ENCODE measurements at regions not wholly inside any gene's neighbourhood (a gene's known extent, or its start where the extent isn't known, plus 50 kb on each side); places are given as distances from the start of the nearest gene placed in this dataset.
A peak's percentile ranks its signal among the peaks of the same experiment; 100 is the strongest.

DNA sequence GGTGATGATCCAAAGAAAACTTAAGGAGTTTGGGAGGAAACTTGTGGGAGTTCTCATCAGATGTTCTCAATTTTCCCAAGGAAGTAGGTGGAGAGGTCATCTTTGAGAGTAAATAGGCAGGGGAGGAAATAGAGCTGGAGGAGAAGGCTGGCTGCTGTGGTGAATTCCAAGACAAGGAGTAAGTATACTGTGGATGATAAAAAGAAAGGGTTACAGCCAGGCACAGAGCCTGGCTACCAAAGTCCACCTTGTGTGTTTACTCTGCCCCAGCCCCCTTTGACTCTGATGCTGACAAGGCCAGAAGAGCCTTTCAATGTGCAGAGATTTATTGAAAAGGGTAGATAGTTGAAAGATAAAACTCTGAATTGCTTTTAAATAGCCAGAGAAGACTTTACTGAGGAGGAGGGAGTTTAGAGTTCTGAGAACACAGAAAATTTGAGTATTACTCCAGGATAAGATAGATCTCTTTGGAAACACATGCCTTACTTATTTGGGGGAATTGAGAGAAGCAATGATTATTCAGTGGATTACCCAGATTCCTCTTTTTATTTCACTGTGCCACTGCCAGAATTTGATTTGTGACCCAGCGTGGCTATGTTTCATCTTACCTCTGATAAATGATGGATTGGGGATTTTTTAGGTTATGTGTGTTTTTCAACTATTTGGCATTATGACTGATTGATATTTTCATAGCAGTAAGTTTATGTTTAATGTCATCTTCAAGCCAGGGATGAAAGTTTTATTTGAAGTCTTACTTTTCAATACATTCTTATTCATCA lies 182.6 kb upstream of the JAG1 start:
- no peak overlapping the region for H3K4me3 ChIP-seq
- peak overlapping the region in 1 of 21 experiments; percentile 47 for H3K27ac ChIP-seq

DNA sequence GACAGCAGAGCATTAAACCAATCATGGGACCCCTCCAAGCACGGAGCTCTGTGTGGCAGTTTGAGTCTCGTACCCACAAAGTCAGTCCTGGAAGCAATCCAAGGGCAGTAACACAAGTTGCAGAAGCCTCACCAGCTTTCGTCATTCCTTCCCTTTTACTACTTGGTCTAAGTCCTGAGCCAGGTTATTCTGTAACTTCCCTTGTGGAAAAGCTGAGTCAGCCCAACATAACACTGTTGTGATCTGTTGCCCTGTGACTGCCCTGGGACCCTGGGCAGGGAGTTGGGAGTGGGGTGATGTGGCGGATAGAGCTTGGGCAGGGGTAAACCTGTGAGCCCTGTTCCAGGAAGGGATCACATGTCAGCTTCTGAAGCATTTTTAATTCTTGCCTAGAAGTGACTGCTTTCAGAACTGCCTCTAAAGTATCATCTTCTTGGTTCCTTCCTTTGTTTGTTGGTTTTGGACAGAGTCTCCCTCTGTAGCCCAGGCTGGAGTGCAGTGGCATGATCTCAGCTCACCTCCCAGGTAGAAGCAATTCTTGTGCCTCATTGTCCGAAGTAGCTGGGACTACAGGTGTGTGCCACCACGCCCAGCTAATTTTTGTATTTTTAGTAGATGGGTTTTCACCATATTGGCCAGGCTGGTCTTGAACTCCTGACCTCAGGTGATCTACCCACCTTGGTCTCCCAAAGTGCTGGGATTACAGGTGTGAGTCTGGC lies 183.7 kb upstream of the JAG1 start:
- Histone ChIP-seq H3K4me3 (no peak overlapping the region), H3K27ac (peak overlapping the region in 2 of 21 experiments; percentile 29 to 71)

DNA sequence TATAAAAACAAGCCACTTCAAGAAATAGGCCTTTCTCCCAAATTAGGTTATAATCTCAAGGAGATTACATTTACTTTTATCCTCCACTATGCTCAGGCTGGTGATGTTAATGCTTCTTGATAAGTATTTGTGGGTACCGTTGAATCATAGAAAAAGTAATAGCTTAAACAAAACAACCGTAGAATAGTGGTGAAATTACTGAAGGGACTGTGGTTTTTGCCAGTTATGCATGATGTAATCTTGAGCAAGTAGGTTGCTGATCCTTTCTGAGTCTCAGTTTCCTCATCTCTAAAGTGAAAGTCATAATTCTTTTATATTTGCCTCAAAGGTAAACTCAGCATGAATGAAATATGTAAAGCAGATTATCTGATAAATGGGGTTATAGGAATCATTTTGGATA lies 187.3 kb upstream of the JAG1 start:
- Histone ChIP-seq H3K4me3 (no peak overlapping the region), H3K27ac (no peak overlapping the region)

DNA sequence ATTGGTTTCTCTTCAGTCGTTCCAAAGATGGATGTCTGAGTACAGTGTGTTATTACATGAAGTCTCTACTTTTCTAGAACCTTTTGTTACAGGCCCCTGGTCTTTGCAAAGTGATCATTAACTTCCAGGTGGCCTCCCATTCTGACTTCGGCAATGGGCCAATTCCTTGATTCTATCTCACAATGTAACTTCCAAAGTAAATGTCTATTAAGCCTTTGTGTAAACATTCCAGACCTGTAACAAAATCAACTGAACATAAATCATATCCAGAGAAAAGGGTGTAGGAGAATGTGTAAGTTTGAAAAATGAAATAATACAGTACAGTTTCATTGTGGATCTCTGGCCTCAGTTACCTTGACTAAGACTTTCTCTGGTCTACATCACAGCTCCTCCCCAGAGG lies 187.8 kb upstream of the JAG1 start:
- Histone ChIP-seq H3K4me3 (no peak overlapping the region), H3K27ac (no peak overlapping the region)

DNA sequence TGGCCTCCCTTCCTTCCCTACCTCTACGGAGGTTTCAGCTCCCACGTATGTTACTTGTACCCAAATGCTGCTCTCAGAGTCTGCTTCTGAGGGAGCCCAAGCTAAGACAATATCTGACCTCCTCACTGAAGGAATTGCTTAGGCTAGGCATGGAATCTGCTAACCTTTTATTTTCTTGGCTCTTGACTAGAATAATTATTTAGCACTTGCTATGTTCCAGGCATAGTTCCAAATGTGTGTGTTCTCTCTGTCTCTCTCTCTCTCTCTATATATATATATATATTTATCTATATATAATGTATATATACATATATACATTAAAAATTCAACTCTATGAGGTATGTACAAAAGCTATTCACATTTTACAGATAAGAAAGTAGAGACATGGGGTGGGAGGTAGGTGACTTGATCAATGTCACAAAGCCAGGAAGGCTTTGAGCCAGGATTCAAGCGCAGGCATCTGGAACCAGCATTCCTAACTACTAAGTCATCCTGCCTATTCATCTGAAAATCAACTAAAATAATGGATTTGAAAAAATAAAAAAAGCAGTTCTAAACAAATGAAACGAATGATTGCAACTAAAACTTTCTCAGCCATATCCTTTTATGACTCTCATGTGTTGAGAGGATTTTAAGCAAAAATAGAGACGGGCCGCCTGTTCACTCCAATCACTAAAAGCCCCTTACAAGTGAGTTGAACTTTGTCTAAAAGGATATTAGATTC lies 189.7 kb upstream of the JAG1 start:
- peak overlapping the region in 13 of 21 experiments; percentile 0 to 81 (median 57) for H3K27ac ChIP-seq

DNA sequence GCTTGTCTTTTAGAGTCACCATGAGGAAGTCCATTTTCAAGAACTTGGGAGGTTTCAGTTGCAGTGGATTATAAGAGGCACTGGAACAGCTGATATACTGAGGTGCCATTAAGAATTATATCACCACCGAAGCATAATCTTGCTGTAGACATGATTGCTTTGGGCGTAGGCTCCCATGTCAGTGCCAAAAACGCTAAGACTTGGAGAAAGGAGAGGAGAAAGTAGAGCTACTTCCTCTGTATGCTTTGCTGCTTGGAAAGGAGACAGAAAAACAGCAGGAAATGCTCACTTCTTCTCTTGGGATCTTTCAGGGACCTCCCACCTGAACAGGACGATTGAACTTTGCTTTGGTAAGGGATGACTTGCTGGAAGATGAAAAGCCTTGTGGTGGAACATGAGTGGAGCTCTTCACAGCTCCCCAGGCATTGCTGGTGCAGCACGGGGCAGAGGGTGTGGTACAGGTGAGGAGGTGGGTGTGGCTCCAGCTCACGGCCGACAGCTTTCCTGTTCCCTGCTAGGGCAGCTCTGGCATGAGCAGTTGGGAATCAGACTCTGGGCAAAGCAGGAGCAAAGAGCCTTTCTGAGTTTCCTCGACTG lies 190.4 kb upstream of the JAG1 start:
- peak overlapping the region in 17 of 21 experiments; percentile 0 to 81 (median 56) for H3K27ac ChIP-seq
- no peak overlapping the region for H3K4me3 ChIP-seq

More for the DNA sequence above, 189.7 kb upstream of the JAG1 start:
- no peak overlapping the region for H3K4me3 ChIP-seq

DNA sequence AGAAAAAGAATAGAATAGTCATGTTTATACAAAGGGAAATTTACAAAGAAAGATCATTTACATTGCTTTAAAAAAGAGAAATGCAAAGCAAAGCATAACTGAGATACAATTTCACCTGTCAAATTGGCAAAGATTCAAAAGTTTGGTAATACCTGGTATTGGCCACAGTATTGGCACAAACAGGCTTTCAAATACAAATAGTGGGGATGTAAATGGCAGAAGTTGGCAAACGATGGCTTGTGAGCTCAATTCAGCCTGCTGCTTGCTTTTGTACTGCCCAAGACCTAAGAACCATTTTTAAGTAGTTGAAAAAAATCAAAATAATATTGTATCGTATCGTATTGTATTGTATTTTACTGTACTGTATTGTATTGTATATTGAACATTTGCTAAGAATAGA lies 194.5 kb upstream of the JAG1 start:
- H3K27ac ChIP-seq = no peak overlapping the region

DNA sequence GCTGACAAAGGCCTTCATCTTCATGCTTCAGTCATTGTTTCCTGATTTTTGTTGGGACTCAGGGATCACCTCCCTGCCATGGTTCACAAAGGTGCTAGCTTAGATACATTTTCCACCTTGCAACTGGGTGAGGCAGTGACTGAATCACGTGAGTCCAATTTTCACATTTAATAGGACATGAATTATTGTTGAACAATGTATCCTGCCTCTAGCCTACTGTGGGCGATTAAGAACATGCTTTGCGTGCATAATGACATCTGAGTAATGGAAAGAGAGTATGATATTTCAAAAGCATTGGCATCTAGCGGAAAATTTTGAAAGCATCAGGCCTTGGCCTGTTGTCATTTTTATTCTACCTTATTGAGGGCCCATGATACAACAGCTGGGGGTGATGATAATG lies 199.2 kb upstream of the JAG1 start:
- H3K4me3 ChIP-seq = no peak overlapping the region
- peak overlapping the region in 1 of 21 experiments; percentile 21 for H3K27ac ChIP-seq

More for the DNA sequence above, 194.5 kb upstream of the JAG1 start:
- no peak overlapping the region for H3K4me3 ChIP-seq

DNA sequence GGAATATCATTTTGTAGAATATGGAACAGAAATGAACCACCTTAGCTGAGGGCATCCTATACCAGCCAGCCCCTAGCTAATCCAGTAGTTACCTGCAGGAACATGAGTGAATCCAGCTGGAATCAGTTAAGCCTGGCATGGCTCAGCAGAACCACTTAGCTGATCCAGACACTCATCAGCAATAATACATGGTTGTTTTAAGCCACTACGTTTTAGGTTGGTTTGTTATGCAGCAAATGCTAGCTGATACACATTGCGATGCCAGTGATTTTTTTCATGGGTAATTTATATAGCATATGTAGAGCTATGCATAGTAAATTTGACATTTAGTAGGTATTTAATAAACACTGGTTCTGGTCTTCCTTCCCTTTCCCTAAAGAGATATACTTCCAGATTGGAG lies 201.9 kb upstream of the JAG1 start:
- H3K4me3 ChIP-seq = no peak overlapping the region
- peak overlapping the region in 1 of 21 experiments; percentile 1 for H3K27ac ChIP-seq

DNA sequence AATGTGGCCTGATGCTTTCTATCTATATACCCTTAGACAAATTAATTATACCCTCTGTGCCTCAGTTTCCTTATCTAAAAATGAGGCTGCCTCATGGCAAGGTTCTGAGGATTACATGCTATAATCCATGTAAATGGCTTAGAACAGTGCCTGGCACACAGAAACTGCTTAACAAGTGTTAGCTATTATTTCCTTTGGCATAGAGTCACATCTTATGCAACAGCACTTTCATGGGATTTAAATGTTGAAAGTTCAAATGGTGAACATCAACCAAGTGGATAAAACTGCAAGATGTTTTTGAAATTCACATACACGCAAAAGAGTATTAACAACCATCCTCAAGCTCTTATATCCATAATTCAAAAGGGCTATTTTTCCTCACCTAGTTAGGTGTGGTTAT lies 202.8 kb upstream of the JAG1 start:
- Histone ChIP-seq H3K27ac (no peak overlapping the region), H3K4me3 (no peak overlapping the region)

DNA sequence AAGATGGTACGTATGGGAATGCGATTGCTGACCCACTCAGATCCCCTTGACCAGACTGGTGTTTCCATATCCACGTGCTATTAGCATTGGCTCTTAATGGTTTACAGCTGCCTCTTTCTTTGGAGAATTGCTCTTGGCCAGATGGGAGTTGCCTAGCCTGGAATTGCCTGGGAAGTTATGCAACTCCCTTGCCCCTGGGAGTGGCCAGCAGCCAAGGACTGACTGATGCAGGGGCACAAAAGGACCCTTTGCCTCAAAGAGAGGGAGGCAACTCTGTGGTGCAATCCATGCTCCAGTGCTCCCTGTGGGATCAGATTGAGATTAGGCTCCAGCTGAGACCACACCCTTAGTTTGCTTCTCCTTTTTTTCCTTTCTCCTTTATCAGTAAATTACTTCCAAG lies 203.5 kb upstream of the JAG1 start:
- H3K27ac ChIP-seq = no peak overlapping the region
- no peak overlapping the region for H3K4me3 ChIP-seq

DNA sequence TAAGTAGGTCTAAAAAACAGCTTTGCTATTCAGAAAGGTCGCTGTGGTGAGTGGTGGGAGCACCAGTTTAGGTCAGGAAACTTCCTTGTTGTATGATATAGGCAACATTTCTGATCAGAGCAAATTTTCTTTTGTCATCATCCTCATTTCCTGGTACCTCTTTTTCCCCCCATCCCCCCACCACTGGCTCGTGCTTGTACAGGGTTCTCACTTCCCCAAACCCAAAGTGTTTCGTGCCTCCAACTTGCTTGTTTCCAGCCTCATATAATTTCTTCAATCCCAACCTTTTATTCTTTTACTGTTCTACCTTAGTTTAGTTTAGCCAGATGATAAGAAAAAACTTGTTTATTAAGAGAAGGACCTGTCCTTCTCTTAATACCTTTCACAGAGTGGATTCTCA lies 209.4 kb upstream of the JAG1 start:
- Histone ChIP-seq H3K4me3 (no peak overlapping the region), H3K27ac (no peak overlapping the region)

DNA sequence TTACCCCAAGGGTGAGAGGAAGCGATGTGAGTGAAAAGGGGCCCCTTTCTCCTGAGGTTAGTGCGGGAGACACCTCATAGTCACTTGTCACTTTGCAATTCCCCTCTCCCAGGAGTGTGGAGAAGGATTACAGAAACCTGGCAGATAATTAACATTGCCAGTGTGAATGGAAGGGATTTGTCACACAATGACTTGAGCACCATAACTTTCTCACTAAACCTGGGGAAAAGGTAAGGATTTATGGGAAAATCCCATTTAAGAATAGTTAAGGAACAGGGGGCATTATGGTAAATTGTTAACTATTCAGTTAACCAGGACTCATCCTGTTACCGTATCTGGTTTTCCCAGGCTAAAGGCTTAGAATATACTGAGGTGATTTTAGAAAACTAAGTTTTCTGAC lies 219.5 kb upstream of the JAG1 start:
- Histone ChIP-seq H3K27ac (no peak overlapping the region), H3K4me3 (no peak overlapping the region)

DNA sequence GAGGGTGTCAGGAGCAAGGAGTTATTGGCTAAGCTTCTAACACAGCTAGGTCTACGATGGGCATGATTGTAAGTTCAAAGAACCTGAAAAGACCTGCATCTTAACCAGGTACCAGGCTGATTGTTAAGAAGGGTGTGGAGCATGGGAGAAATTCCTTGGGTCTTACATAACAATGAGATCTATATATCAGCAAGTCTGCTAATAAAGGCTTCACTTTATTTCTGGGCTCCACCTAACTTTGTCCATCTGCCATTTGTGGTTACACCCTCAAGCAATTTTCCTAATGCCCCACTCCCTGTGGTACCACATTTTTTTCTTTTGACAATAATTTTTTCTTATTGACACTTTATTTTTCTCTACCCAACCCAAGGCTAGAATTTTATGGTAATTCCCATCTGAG lies 223.5 kb upstream of the JAG1 start:
- H3K4me3 ChIP-seq = no peak overlapping the region

DNA sequence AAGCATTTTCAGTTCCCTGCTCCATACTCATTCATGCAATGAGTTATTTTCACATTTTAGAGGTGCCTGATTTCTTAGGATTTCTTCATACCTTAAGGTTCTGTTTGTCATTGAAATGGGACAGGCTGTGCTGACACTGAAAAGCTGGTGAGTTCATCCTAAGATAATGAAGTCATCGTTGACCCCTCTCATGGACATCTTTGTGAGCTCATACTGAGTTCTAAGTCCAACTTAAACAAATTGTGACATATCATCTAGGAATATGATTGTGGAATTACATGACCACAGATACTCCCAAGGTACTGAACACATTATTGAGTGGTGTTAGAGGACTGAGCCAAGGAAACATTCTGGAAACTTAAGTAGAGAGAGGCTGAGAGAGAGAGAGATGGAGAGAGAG lies 224.8 kb upstream of the JAG1 start:
- no peak overlapping the region for H3K4me3 ChIP-seq
- H3K27ac ChIP-seq = no peak overlapping the region

More for the DNA sequence above, 223.5 kb upstream of the JAG1 start:
- H3K27ac ChIP-seq = peak overlapping the region in 2 of 21 experiments; percentile 5 to 29

DNA sequence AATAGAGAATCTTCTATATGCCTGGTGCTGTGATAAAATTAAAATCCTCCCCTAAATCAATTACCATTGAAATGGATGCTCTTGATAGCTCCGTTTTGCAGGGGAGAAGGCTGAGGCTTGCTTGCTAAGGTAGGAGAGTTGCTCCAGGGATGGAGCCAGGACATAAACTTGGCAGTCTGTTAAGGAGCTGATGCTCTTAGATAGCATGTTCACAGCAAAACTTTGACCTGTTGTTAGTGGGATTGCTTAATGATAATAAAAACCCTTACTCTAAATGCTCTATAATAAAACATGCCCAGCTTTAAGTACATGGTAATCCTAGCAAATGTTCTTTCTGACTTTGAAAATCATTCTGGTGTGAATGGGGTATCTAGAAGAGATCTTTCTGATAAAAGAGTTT lies 228.4 kb upstream of the JAG1 start:
- Histone ChIP-seq H3K4me3 (no peak overlapping the region), H3K27ac (peak overlapping the region in 1 of 21 experiments; percentile 13)

DNA sequence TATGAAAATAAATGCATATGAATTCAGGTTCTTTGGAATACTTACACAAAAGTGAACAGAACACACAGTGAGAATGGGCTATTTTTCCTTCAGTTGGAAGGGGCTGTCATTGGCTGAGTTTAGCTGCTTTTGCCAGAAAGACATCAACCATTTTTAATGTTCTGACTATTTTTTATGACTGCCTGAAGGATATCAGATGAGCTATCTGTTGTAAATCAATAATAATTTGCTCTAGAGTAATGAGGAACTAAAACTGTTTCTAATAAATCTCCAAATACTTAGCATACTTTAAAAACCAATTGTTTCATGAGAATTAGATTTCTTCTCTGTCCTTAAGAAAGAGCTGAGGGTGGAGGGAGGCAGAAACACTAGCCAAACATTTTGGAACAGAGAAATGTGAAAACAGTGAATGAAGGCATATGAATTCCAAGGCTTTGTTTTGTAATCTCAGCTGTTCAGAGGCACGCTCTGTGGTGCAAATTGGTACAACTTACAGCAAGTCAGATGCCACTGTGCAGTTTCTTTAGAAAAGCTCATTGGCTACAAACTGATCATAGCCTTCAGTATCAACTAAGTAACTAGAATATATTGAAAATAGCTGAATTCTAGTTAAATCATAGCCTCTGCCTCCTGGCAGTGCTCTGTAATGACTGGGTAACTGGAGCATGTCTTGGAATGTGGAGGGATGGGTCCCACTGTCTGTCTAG lies 228.9 kb upstream of the JAG1 start:
- H3K27ac ChIP-seq = peak overlapping the region in 1 of 21 experiments; percentile 13
- H3K4me3 ChIP-seq = no peak overlapping the region

DNA sequence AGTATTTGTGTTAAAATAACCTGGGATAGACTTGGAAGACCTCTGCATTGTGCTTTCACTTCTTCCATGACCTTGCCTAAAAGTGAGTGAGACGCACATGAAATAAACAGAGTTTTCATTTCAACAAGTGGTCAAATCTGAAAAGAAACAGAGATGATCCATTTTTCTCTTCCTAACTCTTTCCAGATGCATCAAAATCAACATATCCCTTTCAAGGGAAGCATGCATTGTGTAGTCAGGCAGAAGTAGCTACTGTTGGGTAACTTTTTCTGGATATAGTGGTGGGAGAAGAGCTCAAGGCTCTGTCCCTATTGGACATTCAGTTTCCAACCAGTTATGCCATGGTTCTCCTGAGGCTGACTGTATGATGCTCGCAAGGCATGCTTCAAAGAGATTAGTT lies 233.0 kb upstream of the JAG1 start:
- no peak overlapping the region for H3K4me3 ChIP-seq
- no peak overlapping the region for H3K27ac ChIP-seq

DNA sequence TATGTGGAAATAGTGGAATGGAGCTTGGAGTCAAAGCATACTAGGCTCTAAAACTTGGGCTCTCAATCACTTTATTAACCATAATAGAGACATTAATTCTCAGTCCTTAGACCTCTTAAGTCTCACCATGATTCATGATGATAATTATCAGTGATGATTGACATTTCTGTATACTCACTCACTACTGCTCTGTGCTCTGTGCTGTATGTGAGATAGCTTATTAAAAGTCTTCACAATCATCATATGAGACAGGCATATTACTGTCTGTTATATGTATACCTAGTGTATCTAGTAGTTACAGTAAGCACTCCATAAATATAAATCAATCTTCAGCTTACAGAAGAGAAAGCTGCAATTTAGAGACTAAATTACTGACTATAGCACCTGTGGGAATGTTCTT lies 236.0 kb upstream of the JAG1 start:
- Histone ChIP-seq H3K4me3 (no peak overlapping the region), H3K27ac (no peak overlapping the region)

Data from skin epidermis (tissue), 12 donors.